DMS153 treated with DMSO at 0.1 percent for 48 hours (cell line): ENCODE measurements at regions not wholly inside any gene's neighbourhood (a gene's known extent, or its start where the extent isn't known, plus 50 kb on each side); places are given as distances from the start of the nearest gene placed in this dataset.
"Not testable (repeated sequence)": the region's sequence is repeated elsewhere in the genome, so short reads cannot be mapped to it uniquely, and the experiment has no call there.

Source experiments
- DNase-seq: peaks from one replicate; lab custom pipeline; 2025; ENCODE audit not compliant: unreplicated experiment; lab: John Stamatoyannopoulos, UW

GRCh38 chr6:16832043-16832567, 70.8 kb upstream of the ATXN1 start:
- DNase-seq = no peak

DNA sequence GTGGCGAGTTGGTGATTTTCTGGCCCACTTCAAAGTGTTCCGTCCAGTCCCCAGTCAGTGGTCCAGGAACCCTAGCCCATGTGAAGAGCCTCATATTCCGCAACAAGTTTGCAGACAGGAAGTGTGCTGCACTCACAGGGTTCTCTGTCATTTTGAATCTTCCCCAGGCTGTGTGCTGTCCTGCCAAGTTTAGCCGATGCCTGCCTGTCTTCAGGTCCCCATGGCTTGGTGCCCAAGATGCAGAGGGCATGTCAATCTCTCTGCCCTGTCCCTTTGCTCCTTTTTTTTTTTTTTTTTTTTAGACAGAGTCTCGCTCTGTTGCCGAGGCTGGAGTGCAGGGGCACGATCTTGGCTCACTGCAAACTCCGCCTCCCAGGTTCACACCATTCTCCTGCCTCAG, 69.9 kb upstream of the ATXN1 start:
- DNase-seq = no peak

GRCh38 chr6:16828058-16828457, 66.8 kb upstream of the ATXN1 start:
- no peak for DNase-seq

- no peak for DNase-seq
Observed at GRCh38 chr6:16827627-16828026, 66.4 kb upstream of the ATXN1 start.

DNA sequence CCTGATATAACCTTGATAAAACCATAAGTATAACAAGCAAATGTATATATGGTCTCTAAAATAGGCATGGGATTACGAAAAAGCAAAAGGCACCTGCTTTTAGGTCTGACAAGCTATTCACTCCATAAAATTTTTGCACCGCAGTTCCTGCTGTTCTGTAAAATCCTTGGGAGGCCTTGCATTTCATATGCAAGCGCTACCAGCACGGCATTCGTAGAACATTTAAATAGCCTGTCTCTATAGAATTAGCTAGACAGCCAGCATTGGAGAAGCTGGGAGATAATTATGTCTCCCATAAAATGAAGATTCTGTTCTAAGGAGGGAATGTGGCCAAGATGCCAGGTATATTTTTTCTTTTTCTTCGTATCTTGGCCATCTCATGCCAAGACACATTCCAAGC, 64.5 kb upstream of the ATXN1 start:
- DNase-seq = no peak

GRCh38 chr6:16824845-16825685, 63.8 kb upstream of the ATXN1 start:
- DNase-seq = no peak

- no peak for DNase-seq
Observed at GRCh38 chr6:16823718-16824352, 62.6 kb upstream of the ATXN1 start.

GRCh38 chr6:16822975-16823717, 61.9 kb upstream of the ATXN1 start:
- no peak for DNase-seq

GRCh38 chr6:16822529-16822928, 61.3 kb upstream of the ATXN1 start:
- no peak for DNase-seq

- no peak for DNase-seq
Observed at GRCh38 chr6:16821834-16822264, 60.6 kb upstream of the ATXN1 start.

GRCh38 chr6:16820262-16820661, 59.0 kb upstream of the ATXN1 start:
- not testable (repeated sequence) for DNase-seq

DNA sequence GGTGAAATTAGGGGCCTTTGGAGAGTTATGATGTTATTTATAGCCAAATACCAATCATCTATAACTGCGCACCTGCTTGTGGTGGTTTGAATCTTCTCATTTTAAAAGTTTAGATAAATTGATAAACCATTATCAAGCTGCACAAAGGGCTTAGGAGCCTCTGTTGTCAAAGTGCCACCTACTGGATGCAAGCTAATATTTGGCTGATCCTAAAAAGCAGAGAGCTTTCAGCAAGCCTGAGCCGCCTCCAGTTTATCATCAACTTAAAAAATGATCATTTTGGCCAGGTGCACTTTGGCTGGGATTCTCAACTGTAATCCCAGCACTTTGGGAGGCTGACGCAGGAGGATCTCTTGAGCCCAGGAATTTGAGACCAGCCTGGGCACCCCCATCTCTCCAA, 58.5 kb upstream of the ATXN1 start:
- DNase-seq = no peak

- DNase-seq = no peak
Observed at GRCh38 chr6:16818992-16819626, 57.8 kb upstream of the ATXN1 start.

DNA sequence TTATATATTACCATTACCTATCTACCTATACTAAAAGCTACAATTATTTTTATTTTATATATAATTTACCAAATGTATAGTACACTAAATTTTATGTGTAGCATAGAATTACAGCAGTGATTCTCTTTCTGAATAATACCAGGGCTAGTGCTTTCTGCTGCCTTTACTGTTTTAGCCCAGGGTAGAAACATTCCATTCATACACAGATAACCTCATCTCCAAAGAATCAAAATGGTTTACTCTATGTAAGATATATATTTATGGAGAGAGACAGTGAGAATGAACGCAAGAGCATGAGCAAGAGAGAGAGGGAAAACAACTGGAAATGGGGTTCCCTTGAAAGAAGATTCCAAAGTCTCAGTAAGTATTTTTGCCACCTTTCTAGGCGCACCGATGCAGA, 56.3 kb upstream of the ATXN1 start:
- no peak for DNase-seq

DNA sequence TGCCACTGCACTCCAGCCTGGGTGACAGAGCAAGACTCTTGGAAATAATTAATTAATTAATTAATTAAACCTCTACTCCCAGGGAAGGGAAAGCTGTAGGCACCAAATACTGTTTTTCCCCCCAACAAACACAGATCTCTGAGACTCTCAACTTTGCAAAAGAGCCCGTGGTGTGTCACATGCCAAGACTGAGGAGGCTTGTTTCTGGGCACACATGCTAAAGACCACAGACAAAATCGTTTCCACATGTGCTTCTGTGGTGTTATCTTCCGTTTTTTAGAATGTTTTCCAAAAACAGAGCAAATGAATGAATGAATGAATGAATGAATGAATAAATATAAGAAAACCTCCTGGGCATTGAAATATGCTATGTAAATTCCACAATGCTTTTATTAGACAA, 55.6 kb upstream of the ATXN1 start:
- DNase-seq = no peak

DNA sequence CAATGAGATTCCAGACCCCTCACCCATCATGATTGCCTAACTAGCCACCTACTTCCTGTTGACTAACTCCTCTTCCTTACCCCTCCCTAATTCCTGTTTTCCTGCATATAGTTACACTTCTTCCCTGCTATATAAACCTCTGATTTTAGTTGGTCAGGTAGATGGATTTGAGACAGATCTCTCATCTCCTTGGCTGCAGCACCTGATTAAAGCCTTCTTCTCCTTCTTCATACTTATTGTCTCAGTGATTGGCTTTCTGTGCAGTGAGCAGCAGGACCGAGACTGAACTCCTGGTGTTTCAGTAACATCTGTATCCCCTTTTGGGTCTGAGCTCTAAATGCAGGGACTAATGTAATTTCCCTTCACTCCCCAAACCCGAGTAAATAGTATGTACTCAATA, 51.7 kb upstream of the ATXN1 start:
- DNase-seq = no peak

GRCh38 chr6:16811277-16811979, 50.2 kb upstream of the ATXN1 start:
- no peak for DNase-seq
